Gastroesophageal sphincter (tissue), 3 donors: ENCODE measurements at regions not wholly inside any gene's neighbourhood (a gene's known extent, or its start where the extent isn't known, plus 50 kb on each side); places are given as distances from the start of the nearest gene placed in this dataset.
"Not testable (repeated sequence)": the region's sequence is repeated elsewhere in the genome, so short reads cannot be mapped to it uniquely, and the experiment has no call there.

Source experiments
- POLR2AphosphoS5 ChIP-seq: sonication (generic); formaldehyde crosslinking; IDR thresholded peaks from one replicate; pipeline ENCODE4 v1.6.1; 2017; ENCODE audit warnings: antibody characterized with exemption
- TF ChIP-seq, protein P1 (sequence below), 4 experiments: fragments of 200-600 bp in 2 of 4; fragments of 450-650 bp in 2 of 4; sonication (generic) in 1 of 4; IDR thresholded peaks; one replicate each; pipeline ENCODE4 v1.5.1; 2017 to 2019; ENCODE audit warnings: antibody characterized with exemption in 4 of 4, mild to moderate bottlenecking in 2 of 4, moderate library complexity in 2 of 4

DNA sequence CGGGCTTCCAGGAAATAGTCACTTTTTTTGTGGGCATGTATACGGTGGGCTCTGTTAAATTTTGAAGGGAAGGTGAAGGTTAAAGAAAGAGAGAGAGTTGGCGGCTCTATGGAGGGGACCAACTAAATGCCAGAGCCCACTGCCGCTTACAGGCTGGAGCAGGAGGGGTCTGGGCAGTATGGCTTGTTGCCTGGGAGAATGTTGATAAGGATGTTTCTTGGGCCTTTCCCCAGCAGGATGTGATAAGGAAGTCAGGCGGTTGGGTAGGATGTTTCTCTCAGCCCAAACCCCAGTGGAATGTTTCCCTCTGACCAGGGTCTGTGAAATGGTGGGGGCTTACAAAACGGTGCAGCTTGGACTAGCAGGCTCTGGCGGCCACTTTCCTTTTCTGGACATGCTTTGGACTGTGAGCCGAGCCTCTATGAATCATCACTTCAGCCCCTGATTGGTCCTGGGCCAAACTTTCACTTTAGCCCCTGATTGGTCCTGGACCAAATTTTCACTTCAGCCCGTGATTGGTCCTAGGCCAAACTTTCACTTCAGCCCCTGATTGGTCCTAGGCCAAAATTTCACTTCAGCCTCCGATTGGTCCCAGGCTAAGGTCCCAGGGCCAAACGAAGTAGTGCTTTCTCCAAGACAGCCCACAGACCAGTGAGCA, 630.7 kb downstream of the KCNJ18 start:
- TF ChIP-seq, protein P1, sequence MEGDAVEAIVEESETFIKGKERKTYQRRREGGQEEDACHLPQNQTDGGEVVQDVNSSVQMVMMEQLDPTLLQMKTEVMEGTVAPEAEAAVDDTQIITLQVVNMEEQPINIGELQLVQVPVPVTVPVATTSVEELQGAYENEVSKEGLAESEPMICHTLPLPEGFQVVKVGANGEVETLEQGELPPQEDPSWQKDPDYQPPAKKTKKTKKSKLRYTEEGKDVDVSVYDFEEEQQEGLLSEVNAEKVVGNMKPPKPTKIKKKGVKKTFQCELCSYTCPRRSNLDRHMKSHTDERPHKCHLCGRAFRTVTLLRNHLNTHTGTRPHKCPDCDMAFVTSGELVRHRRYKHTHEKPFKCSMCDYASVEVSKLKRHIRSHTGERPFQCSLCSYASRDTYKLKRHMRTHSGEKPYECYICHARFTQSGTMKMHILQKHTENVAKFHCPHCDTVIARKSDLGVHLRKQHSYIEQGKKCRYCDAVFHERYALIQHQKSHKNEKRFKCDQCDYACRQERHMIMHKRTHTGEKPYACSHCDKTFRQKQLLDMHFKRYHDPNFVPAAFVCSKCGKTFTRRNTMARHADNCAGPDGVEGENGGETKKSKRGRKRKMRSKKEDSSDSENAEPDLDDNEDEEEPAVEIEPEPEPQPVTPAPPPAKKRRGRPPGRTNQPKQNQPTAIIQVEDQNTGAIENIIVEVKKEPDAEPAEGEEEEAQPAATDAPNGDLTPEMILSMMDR (IDR thresholded peaks at IDR 0.05), result not testable (repeated sequence)
- TF ChIP-seq POLR2AphosphoS5, result not testable (repeated sequence)
